ENCODE measurements at regions not wholly inside any gene's neighbourhood (a gene's known extent, or its start where the extent isn't known, plus 50 kb on each side); places are given as distances from the start of the nearest gene placed in this dataset.

DNA sequence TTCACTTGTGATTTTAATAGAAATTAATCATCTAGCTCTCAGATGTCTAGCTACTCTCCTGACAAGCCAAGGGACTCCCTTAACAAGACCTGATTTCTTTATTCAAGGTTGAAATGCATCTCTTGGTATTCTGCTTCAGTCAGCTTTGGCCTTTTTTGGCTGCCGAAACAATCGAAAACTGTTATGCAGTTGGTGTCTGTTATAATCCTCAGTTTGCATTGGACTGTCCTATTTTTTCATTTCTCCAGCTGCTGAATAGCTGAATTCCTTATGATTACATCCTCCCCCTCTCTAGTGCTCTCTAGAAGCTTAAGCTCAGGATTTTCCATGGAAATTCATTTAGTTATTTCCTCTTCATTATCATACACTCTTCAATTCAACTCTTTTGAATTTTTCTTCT lies 177.2 kb downstream of the TRIML1 start:
- Histone ChIP-seq H4K20me1 (ENCODE audit: insufficient read depth) (no peaks in the 10 kb centered on the region), H3K4me3 (replicated peaks in 1 of 2; ENCODE audit: low read depth in 1 of 2, low read length in 2 of 2) (no peak overlapping the region), H3K9me2 (ENCODE audit: insufficient read depth) (no peaks in the 10 kb centered on the region; the same call in 1 of the 2 replicates), H3K9me3 (ENCODE audit: control insufficient read depth in 1 of 2, insufficient read depth in 1 of 2, low read depth in 1 of 2, low read length in 2 of 2) (no peaks in the 10 kb centered on the region), H3K27ac (ENCODE audit: low read depth, low read length) (no peak overlapping the region), H3K4me1 (ENCODE audit: control insufficient read depth in 1 of 2, insufficient read depth in 2 of 2, low read length in 2 of 2) (no peaks in the 10 kb centered on the region), H3K4me2 (ENCODE audit: low read length) (no peak overlapping the region), H3K79me2 (ENCODE audit: insufficient read depth, low read length) (no peaks in the 10 kb centered on the region), H3K36me3 (ENCODE audit: control insufficient read depth in 1 of 2, insufficient read depth in 2 of 2, low read length in 2 of 2) (no peaks in the 10 kb centered on the region), H3K9ac (ENCODE audit: low read length) (no peak overlapping the region), H3K27me3 (ENCODE audit: insufficient read depth, low read length) (no peaks in the 10 kb centered on the region), H2AFZ (ENCODE audit: low read depth, low read length, poor library complexity, severe bottlenecking) (no peak overlapping the region)
- CTCF ChIA-PET, result no interaction called here
- intact Hi-C loops (cut with micrococcal nuclease), result no loop called here
- BruUV-seq (replicated peaks), result no TSS peak
- TF ChIP-seq EGR1 (IDR thresholded peaks at IDR 0.05; ENCODE audit: low read depth) (no peak), ZNF274 (IDR thresholded peaks at IDR 0.05; ENCODE audit: low read depth, low read length) (no peak), POLR2A (IDR thresholded peaks at IDR 0.05; ENCODE audit: borderline replicate concordance, extremely low read depth, insufficient read depth, insufficient read length) (no peak), EZH2phosphoT487 (IDR thresholded peaks at IDR 0.05; ENCODE audit: borderline replicate concordance) (no peak), EZH2 (IDR thresholded peaks at IDR 0.05) (no peak), SRF (IDR thresholded peaks at IDR 0.05; ENCODE audit: low read depth) (no peak), FOSL1 (IDR thresholded peaks at IDR 0.05; ENCODE audit: low read depth) (no peak), ZFX (IDR thresholded peaks at IDR 0.05) (no peak), SIN3A (IDR thresholded peaks at IDR 0.05; ENCODE audit: low read depth) (no peak), POLR2AphosphoS5 (IDR thresholded peaks at IDR 0.05; ENCODE audit: low read depth, low read length) (no peak), CBX3 (IDR thresholded peaks at IDR 0.05; ENCODE audit: low read depth) (no peak), ELF1 (IDR thresholded peaks at IDR 0.05; ENCODE audit: borderline replicate concordance, low read depth) (no peak), RAD21 (IDR thresholded peaks at IDR 0.05; ENCODE audit: low read depth) (no peak), YY1 (IDR thresholded peaks at IDR 0.05; ENCODE audit: extremely low read depth, insufficient replicate concordance, low read depth, low read length) (no peak), TCF7L2 (IDR thresholded peaks at IDR 0.05; ENCODE audit: borderline replicate concordance, extremely low read depth, insufficient read depth, insufficient read length) (no peak), SP1 (IDR thresholded peaks at IDR 0.05; ENCODE audit: low read depth) (no peak)
- TF ChIP-seq, protein P1, sequence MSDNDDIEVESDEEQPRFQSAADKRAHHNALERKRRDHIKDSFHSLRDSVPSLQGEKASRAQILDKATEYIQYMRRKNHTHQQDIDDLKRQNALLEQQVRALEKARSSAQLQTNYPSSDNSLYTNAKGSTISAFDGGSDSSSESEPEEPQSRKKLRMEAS (IDR thresholded peaks at IDR 0.05), result no peak
- TF ChIP-seq, protein P2, sequence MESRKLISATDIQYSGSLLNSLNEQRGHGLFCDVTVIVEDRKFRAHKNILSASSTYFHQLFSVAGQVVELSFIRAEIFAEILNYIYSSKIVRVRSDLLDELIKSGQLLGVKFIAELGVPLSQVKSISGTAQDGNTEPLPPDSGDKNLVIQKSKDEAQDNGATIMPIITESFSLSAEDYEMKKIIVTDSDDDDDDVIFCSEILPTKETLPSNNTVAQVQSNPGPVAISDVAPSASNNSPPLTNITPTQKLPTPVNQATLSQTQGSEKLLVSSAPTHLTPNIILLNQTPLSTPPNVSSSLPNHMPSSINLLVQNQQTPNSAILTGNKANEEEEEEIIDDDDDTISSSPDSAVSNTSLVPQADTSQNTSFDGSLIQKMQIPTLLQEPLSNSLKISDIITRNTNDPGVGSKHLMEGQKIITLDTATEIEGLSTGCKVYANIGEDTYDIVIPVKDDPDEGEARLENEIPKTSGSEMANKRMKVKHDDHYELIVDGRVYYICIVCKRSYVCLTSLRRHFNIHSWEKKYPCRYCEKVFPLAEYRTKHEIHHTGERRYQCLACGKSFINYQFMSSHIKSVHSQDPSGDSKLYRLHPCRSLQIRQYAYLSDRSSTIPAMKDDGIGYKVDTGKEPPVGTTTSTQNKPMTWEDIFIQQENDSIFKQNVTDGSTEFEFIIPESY (IDR thresholded peaks at IDR 0.05; ENCODE audit: extremely low read depth, insufficient replicate concordance, low read length), result no peak
- DNase-seq (ENCODE audit: low read depth, low spot score) (no peak), ATAC-seq (no peak)
- POLR2A ChIA-PET, result no interaction called here
- RAD21 ChIA-PET (ENCODE audit: low non-redundant PET in 1 of 2, low total read pairs in 2 of 2, uncharacterized antibody in 2 of 2, unreplicated experiment in 2 of 2), result no interaction called here
